Karpas-422 (cell line): ENCODE measurements at regions not wholly inside any gene's neighbourhood (a gene's known extent, or its start where the extent isn't known, plus 50 kb on each side); places are given as distances from the start of the nearest gene placed in this dataset.

Experiments used
- DNase-seq: peaks from one replicate; pipeline ENCODE4 v3.0.0-alpha.2; 2015
- H2AFZ ChIP-seq: fragments of 200-600 bp; sonication (generic); 2 replicates; pipeline ENCODE4 v1.6.1; 2014; ENCODE audit warnings: antibody characterized with exemption, low read length, mixed read lengths
- H3K27ac ChIP-seq: fragments of 200-600 bp; sonication (generic); 2 replicates; pipeline ENCODE4 v1.5.1; 2014; ENCODE audit warnings: mild to moderate bottlenecking, low read length, moderate library complexity
- H3K27me3 ChIP-seq: fragments of 200-600 bp; sonication (generic); 2 replicates; pipeline ENCODE4 v1.6.1; 2014; ENCODE audit warnings: low read length, mixed read lengths
- H3K36me3 ChIP-seq: fragments of 200-600 bp; sonication (generic); 2 replicates; pipeline ENCODE4 v1.6.1; 2014; ENCODE audit warnings: low read length, mixed read lengths; ENCODE audit not compliant: insufficient read depth
- H3K4me1 ChIP-seq: fragments of 200-600 bp; sonication (generic); 2 replicates; pipeline ENCODE4 v1.6.1; 2014; ENCODE audit warnings: mild to moderate bottlenecking, low read length, mixed read lengths
- H3K4me2 ChIP-seq: fragments of 200-600 bp; sonication (generic); 2 replicates; pipeline ENCODE4 v1.6.1; 2014; ENCODE audit warnings: low read length, low read depth, mild to moderate bottlenecking; ENCODE audit not compliant: poor library complexity, severe bottlenecking
- H3K4me3 ChIP-seq: fragments of 200-600 bp; sonication (generic); 2 replicates; pipeline ENCODE4 v1.5.1; 2014; ENCODE audit warnings: mild to moderate bottlenecking, antibody characterized with exemption, low read length, mixed read lengths
- H3K79me2 ChIP-seq: fragments of 200-600 bp; sonication (generic); 2 replicates; pipeline ENCODE4 v1.6.1; 2014; ENCODE audit warnings: mild to moderate bottlenecking, low read length, mixed read lengths
- H3K9ac ChIP-seq: fragments of 200-600 bp; sonication (generic); 2 replicates; pipeline ENCODE4 v1.6.0; 2014; ENCODE audit warnings: low read length
- H3K9me2 ChIP-seq: fragments of 200-600 bp; sonication (generic), shearing (Covaris generic); replicated peaks from 2 replicates; pipeline ENCODE4 v1.6.0; 2014; ENCODE audit warnings: mild to moderate bottlenecking, low read length, moderate library complexity; ENCODE audit not compliant: insufficient read depth
- H3K9me3 ChIP-seq: fragments of 300-700, 200-600 bp; sonication (generic); 2 replicates; pipeline ENCODE4 v1.6.1; 2014; ENCODE audit warnings: low read length, mixed read lengths
- H4K20me1 ChIP-seq: fragments of 200-600 bp; sonication (generic); 2 replicates; pipeline ENCODE4 v1.6.1; 2014; ENCODE audit warnings: mild to moderate bottlenecking, antibody characterized with exemption, low read length, low read depth; ENCODE audit not compliant: insufficient read depth

DNA sequence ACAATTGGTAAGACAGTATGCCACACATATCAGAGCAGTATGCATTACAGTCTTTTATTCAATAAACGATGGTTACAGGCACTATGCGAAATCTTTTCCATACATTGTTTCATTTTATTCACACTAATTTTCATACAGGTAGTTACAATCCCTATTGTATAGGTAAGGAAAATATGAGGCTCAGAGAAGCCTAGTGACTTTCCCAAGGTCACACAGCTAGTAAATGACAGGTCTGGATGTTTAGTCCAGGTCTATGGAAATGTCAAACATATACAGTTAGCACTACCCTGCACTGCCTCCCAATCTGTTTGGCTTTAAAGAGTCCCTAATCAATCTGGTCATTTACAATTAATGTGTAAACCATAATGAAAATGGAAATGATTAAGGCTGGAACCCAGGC lies 372.2 kb downstream of the MTX2 start:
- H3K9me2 ChIP-seq = no peaks in the 10 kb centered on the region

DNA sequence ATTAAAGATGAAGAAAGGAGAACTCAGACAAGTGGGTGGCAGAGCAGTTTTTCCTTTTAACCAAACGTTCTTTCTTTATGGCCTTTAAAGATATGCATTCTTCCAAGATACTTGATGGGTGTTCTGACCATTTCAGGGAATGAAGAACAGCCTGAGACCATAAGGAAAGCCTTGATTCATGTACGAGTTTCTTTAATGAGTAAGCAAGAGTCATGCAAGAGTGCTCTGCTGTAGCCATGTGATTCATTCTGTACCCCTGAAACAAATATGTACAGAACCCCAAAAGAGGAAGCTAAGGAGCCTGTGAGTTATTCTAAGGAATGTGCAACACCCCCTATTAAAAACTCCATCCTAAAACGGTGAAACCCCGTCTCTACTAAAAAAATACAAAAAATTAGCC lies 372.8 kb downstream of the MTX2 start:
- H3K9me3 ChIP-seq = no peaks in the 10 kb centered on the region
- peaks cover 62% of the 10 kb centered on the region for H3K4me1 ChIP-seq
- peak; percentile 74 for DNase-seq
- no peaks in the 10 kb centered on the region for H3K79me2 ChIP-seq
- peak overlapping the region; percentile 71 for H3K27ac ChIP-seq
- no peaks in the 10 kb centered on the region for H3K36me3 ChIP-seq
- H4K20me1 ChIP-seq = no peaks in the 10 kb centered on the region
- H3K27me3 ChIP-seq = no peaks in the 10 kb centered on the region
- no peaks in the 10 kb centered on the region for H3K9me2 ChIP-seq
- peak overlapping the region; percentile 54 for H3K9ac ChIP-seq
- peak overlapping the region; percentile 36; the same call in 1 of the 2 replicates for H3K4me3 ChIP-seq
- peak overlapping the region; percentile 82; the same call in 1 of the 2 replicates for H2AFZ ChIP-seq
- H3K4me2 ChIP-seq = peak overlapping the region; percentile 60

More for the DNA sequence above, 372.2 kb downstream of the MTX2 start:
- Histone ChIP-seq H3K79me2 (no peaks in the 10 kb centered on the region), H3K27me3 (no peaks in the 10 kb centered on the region), H3K4me1 (peaks cover 62% of the 10 kb centered on the region), H3K27ac (peak overlapping the region; percentile 71), H3K36me3 (no peaks in the 10 kb centered on the region), H2AFZ (no peak overlapping the region), H3K4me2 (peak overlapping the region; percentile 60), H4K20me1 (no peaks in the 10 kb centered on the region), H3K9ac (no peak overlapping the region), H3K9me3 (no peaks in the 10 kb centered on the region), H3K4me3 (no peak overlapping the region)
- no peak for DNase-seq

DNA sequence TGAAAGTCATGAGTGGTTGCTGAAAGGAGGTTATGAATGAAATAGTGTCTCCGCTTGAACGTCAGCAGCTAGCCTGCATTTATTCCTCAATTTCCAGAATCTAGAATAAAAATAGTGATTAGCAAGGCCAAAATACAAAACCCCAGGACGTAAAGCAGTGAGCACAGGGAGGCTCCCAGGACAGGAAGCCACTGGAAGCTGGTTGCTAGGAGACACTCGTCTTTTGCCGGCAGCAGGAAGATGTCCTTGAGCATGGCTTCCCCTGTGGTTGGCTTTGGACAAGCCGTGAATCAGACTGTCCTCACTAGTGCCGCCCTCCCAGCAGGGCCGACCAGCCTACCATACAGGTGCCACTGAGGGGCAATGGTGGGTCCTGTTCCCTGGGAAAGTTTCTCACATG lies 374.4 kb downstream of the MTX2 start:
- Histone ChIP-seq H3K36me3 (no peaks in the 10 kb centered on the region), H3K9ac (no peak overlapping the region), H3K4me3 (no peak overlapping the region), H3K9me2 (no peaks in the 10 kb centered on the region), H3K4me1 (peaks cover 55% of the 10 kb centered on the region), H3K9me3 (no peaks in the 10 kb centered on the region), H3K79me2 (no peaks in the 10 kb centered on the region), H3K4me2 (no peak overlapping the region), H3K27me3 (no peaks in the 10 kb centered on the region), H2AFZ (no peak overlapping the region), H3K27ac (no peak overlapping the region), H4K20me1 (no peaks in the 10 kb centered on the region)
- DNase-seq = no peak

- Histone ChIP-seq H3K9me3 (no peaks in the 10 kb centered on the region), H3K4me3 (no peak overlapping the region), H3K4me2 (no peak overlapping the region), H4K20me1 (no peaks in the 10 kb centered on the region), H3K9me2 (no peaks in the 10 kb centered on the region), H3K27me3 (no peaks in the 10 kb centered on the region), H3K27ac (no peak overlapping the region), H3K36me3 (no peaks in the 10 kb centered on the region), H2AFZ (no peak overlapping the region), H3K79me2 (no peaks in the 10 kb centered on the region), H3K9ac (no peak overlapping the region), H3K4me1 (peaks cover 49% of the 10 kb centered on the region)
- DNase-seq = no peak
Observed at GRCh38 chr2:176645494-176645893, 376.3 kb downstream of the MTX2 start.

- no peaks in the 10 kb centered on the region for H3K9me2 ChIP-seq
- no peak for DNase-seq
- H3K4me1 ChIP-seq = peaks cover 49% of the 10 kb centered on the region
- H3K36me3 ChIP-seq = no peaks in the 10 kb centered on the region
- H3K9me3 ChIP-seq = no peaks in the 10 kb centered on the region
- no peak overlapping the region for H3K4me2 ChIP-seq
- H3K27ac ChIP-seq = no peak overlapping the region
- H3K27me3 ChIP-seq = no peaks in the 10 kb centered on the region
- no peaks in the 10 kb centered on the region for H3K79me2 ChIP-seq
- H3K4me3 ChIP-seq = no peak overlapping the region
- no peak overlapping the region for H2AFZ ChIP-seq
- no peak overlapping the region for H3K9ac ChIP-seq
- H4K20me1 ChIP-seq = no peaks in the 10 kb centered on the region
Observed at GRCh38 chr2:176646033-176646615, 376.9 kb downstream of the MTX2 start.

GRCh38 chr2:176647325-176648165 lies 378.3 kb downstream of the MTX2 start:
- Histone ChIP-seq H3K4me3 (no peak overlapping the region), H3K4me1 (peaks cover 50% of the 10 kb centered on the region), H3K36me3 (no peaks in the 10 kb centered on the region), H3K9ac (no peak overlapping the region), H3K79me2 (no peaks in the 10 kb centered on the region), H2AFZ (no peak overlapping the region), H4K20me1 (no peaks in the 10 kb centered on the region), H3K9me3 (no peaks in the 10 kb centered on the region), H3K27me3 (no peaks in the 10 kb centered on the region), H3K27ac (no peak overlapping the region), H3K9me2 (no peaks in the 10 kb centered on the region), H3K4me2 (no peak overlapping the region)
- DNase-seq = no peak

GRCh38 chr2:176648700-176649297 lies 379.6 kb downstream of the MTX2 start:
- no peaks in the 10 kb centered on the region for H3K9me3 ChIP-seq
- H3K9ac ChIP-seq = no peak overlapping the region
- no peaks in the 10 kb centered on the region for H3K9me2 ChIP-seq
- H3K79me2 ChIP-seq = no peaks in the 10 kb centered on the region
- H3K27ac ChIP-seq = no peak overlapping the region
- no peak overlapping the region for H3K4me2 ChIP-seq
- H2AFZ ChIP-seq = no peak overlapping the region
- H4K20me1 ChIP-seq = no peaks in the 10 kb centered on the region
- no peak overlapping the region for H3K4me3 ChIP-seq
- no peaks in the 10 kb centered on the region for H3K36me3 ChIP-seq
- no peaks in the 10 kb centered on the region for H3K27me3 ChIP-seq
- DNase-seq = no peak
- H3K4me1 ChIP-seq = peaks cover 51% of the 10 kb centered on the region

GRCh38 chr2:176650104-176650837 lies 381.0 kb downstream of the MTX2 start:
- Histone ChIP-seq H3K9me2 (no peaks in the 10 kb centered on the region), H3K36me3 (no peaks in the 10 kb centered on the region), H3K4me3 (peak overlapping the region; percentile 44), H3K4me1 (peaks cover 58% of the 10 kb centered on the region), H3K9me3 (no peaks in the 10 kb centered on the region), H4K20me1 (no peaks in the 10 kb centered on the region), H3K27ac (peak overlapping the region; percentile 95), H3K9ac (peak overlapping the region; percentile 70), H3K79me2 (no peaks in the 10 kb centered on the region), H3K4me2 (peak overlapping the region; percentile 68), H2AFZ (peak overlapping the region; percentile 44), H3K27me3 (no peaks in the 10 kb centered on the region)
- peak; percentile 88 for DNase-seq
